CD8-positive, alpha-beta memory T cell (primary cell): ENCODE measurements at regions not wholly inside any gene's neighbourhood (a gene's known extent, or its start where the extent isn't known, plus 50 kb on each side); places are given as distances from the start of the nearest gene placed in this dataset.

Experiments
- CTCF ChIA-PET: fragments of 350-600 bp; sonication (Branson Sonifier 250); formaldehyde crosslinking; loops from one replicate; lab custom pipeline; 2021; ENCODE audit warnings: antibody characterized with exemption; lab: Charles Lee
- POLR2A ChIA-PET: fragments of 350-600 bp; sonication (Branson Sonifier 250); formaldehyde crosslinking; loops from one replicate; lab custom pipeline; 2021; ENCODE audit warnings: antibody characterized with exemption; lab: Charles Lee
- DNase-seq, 5 donors: peaks; one replicate each; pipeline versions ENCODE4 v3.0.0 to v3.0.0-alpha.2; 2020 to 2022; ENCODE audit warnings: mixed read lengths in 1 of 5
- H3K27ac ChIP-seq: one replicate; pipeline ENCODE4 v1.7.0; 2013; ENCODE audit warnings: low read depth, mild to moderate bottlenecking, low read length, moderate library complexity
- H3K27me3 ChIP-seq: 2 replicates; pipeline ENCODE4 v1.7.0; 2013; ENCODE audit warnings: low read length, mild to moderate bottlenecking; ENCODE audit not compliant: insufficient read depth, poor library complexity, severe bottlenecking
- H3K36me3 ChIP-seq: 2 replicates; pipeline ENCODE4 v1.7.0; 2013; ENCODE audit warnings: mild to moderate bottlenecking, low read length, moderate library complexity; ENCODE audit not compliant: insufficient read depth
- H3K4me1 ChIP-seq: 2 replicates; pipeline ENCODE4 v1.7.0; 2013; ENCODE audit warnings: mild to moderate bottlenecking, low read length, moderate library complexity; ENCODE audit not compliant: insufficient read depth
- H3K4me3 ChIP-seq: 2 replicates; pipeline ENCODE4 v1.7.0; 2013; ENCODE audit warnings: mild to moderate bottlenecking, low read length
- H3K9me3 ChIP-seq: 2 replicates; pipeline ENCODE4 v1.7.0; 2013; ENCODE audit warnings: mild to moderate bottlenecking, low read length
- H3K27ac Mint-ChIP-seq, 8 donors: one replicate each; pipeline ENCODE4 v1.8.0; 2020 to 2021; ENCODE audit warnings: mixed read lengths in 8 of 8, mild to moderate bottlenecking in 6 of 8, inconsistent platforms in 3 of 8, moderate library complexity in 3 of 8
- H3K27me3 Mint-ChIP-seq, 2 donors: one replicate each; pipeline ENCODE4 v1.8.0; 2020 to 2021; ENCODE audit warnings: mixed read lengths in 2 of 2, mild to moderate bottlenecking in 1 of 2, moderate library complexity in 1 of 2
- H3K36me3 Mint-ChIP-seq, 3 donors: one replicate each; pipeline ENCODE4 v1.8.0; 2020 to 2021; ENCODE audit warnings: mixed read lengths in 3 of 3, inconsistent platforms in 1 of 3, mild to moderate bottlenecking in 1 of 3
- H3K4me1 Mint-ChIP-seq, 3 donors: one replicate each; pipeline ENCODE4 v1.8.0; 2020 to 2021; ENCODE audit warnings: mixed read lengths in 3 of 3, inconsistent platforms in 1 of 3, mild to moderate bottlenecking in 1 of 3
- H3K4me3 Mint-ChIP-seq, 7 donors: one replicate each; pipeline ENCODE4 v1.8.0; 2020 to 2021; ENCODE audit warnings: mixed read lengths in 7 of 7, mild to moderate bottlenecking in 6 of 7, moderate library complexity in 4 of 7, inconsistent platforms in 2 of 7
- H3K9me3 Mint-ChIP-seq, 5 donors: one replicate each; pipeline ENCODE4 v1.8.0; 2020 to 2022; ENCODE audit warnings: mixed read lengths in 5 of 5, mild to moderate bottlenecking in 3 of 5, moderate library complexity in 2 of 5, inconsistent platforms in 1 of 5

GRCh38 chr2:234313558-234313957, 183.3 kb downstream of the ARL4C start:
- Mint-ChIP-seq H3K4me1 (peaks cover 21 to 43% (median 39%) of the 10 kb centered on the region in 3 donors), H3K36me3 (peaks cover 0 to 4% (median 2%) of the 10 kb centered on the region in 3 donors), H3K27ac (peak overlapping the region in 5 of 8 donors; percentile 18 to 84 (median 51)), H3K9me3 (no peaks in the 10 kb centered on the region), H3K27me3 (no peaks in the 10 kb centered on the region), H3K4me3 (peak overlapping the region in 1 of 7 donors; percentile 63)
- no peaks in the 10 kb centered on the region for H3K36me3 ChIP-seq
- H3K9me3 ChIP-seq, result no peaks in the 10 kb centered on the region
- no peaks in the 10 kb centered on the region for H3K27me3 ChIP-seq
- H3K27ac ChIP-seq, result no peak overlapping the region
- DNase-seq, result peak in 1 of 5 donors; percentile 28
- POLR2A ChIA-PET, result no interaction called here
- CTCF ChIA-PET, result interaction anchor here (1.3 kb wide), 1 partner anchor 34 kb away, joined by 3 read pairs; no protein-coding TSS in a partner anchor
- H3K4me3 ChIP-seq, result no peak overlapping the region
- H3K4me1 ChIP-seq, result peaks cover 26% of the 10 kb centered on the region

- ChIA-PET POLR2A (no interaction called here), CTCF (interaction anchor here (2.4 to 2.7 kb wide), 2 partner anchors 18 to 20 kb away, joined by 6 to 8 read pairs; no protein-coding TSS in a partner anchor)
- Mint-ChIP-seq H3K4me1 (peaks cover 34 to 62% (median 49%) of the 10 kb centered on the region in 3 donors), H3K27ac (peak overlapping the region in 6 of 8 donors; percentile 75 to 98 (median 90)), H3K36me3 (peaks cover 0 to 2% (median 0%) of the 10 kb centered on the region in 3 donors), H3K27me3 (no peaks in the 10 kb centered on the region), H3K9me3 (no peaks in the 10 kb centered on the region), H3K4me3 (no peak overlapping the region)
- Histone ChIP-seq H3K4me1 (peaks cover 33% of the 10 kb centered on the region), H3K9me3 (no peaks in the 10 kb centered on the region), H3K27me3 (no peaks in the 10 kb centered on the region), H3K4me3 (no peak overlapping the region), H3K27ac (no peak overlapping the region), H3K36me3 (no peaks in the 10 kb centered on the region)
- DNase-seq, result no peak
These were observed 186.7 kb downstream of the ARL4C start for GRCh38 chr2:234310166-234310565.

GRCh38 chr2:234309431-234309830, 187.4 kb downstream of the ARL4C start:
- Mint-ChIP-seq H3K4me3 (peak overlapping the region in 3 of 7 donors; percentile 40 to 48 (median 47)), H3K9me3 (no peaks in the 10 kb centered on the region), H3K4me1 (peaks cover 34 to 65% (median 49%) of the 10 kb centered on the region in 3 donors), H3K27ac (peak overlapping the region; percentile 77 to 99 (median 90)), H3K36me3 (peaks cover 0 to 2% (median 0%) of the 10 kb centered on the region in 3 donors), H3K27me3 (no peaks in the 10 kb centered on the region)
- H3K4me3 ChIP-seq, result peak overlapping the region; percentile 14
- H3K27me3 ChIP-seq, result no peaks in the 10 kb centered on the region
- H3K4me1 ChIP-seq, result peaks cover 33% of the 10 kb centered on the region
- ChIA-PET CTCF (interaction anchor here (0.9 to 2.7 kb wide), 3 partner anchors 17 to 26 kb away, joined by 3 to 8 read pairs (median 6); no protein-coding TSS in a partner anchor), POLR2A (interaction anchor here (1.1 kb wide), 1 partner anchor 17 kb away, joined by 3 read pairs; no protein-coding TSS in a partner anchor)
- DNase-seq, result no peak
- no peak overlapping the region for H3K27ac ChIP-seq
- H3K36me3 ChIP-seq, result no peaks in the 10 kb centered on the region
- no peaks in the 10 kb centered on the region for H3K9me3 ChIP-seq

- Histone ChIP-seq H3K4me1 (peaks cover 33% of the 10 kb centered on the region), H3K27me3 (no peaks in the 10 kb centered on the region), H3K36me3 (no peaks in the 10 kb centered on the region), H3K9me3 (no peaks in the 10 kb centered on the region), H3K4me3 (no peak overlapping the region), H3K27ac (peak overlapping the region; percentile 25)
- H3K36me3 Mint-ChIP-seq, result no peaks in the 10 kb centered on the region
- H3K27ac Mint-ChIP-seq, result peak overlapping the region; percentile 66 to 99 (median 90)
- DNase-seq, result peak; percentile 35 to 80 (median 72)
- ChIA-PET CTCF (interaction anchor here (0.9 to 2.7 kb wide), 3 partner anchors 16 to 27 kb away, joined by 3 to 8 read pairs (median 6); no protein-coding TSS in a partner anchor), POLR2A (interaction anchor here (1.1 kb wide), 1 partner anchor 16 kb away, joined by 3 read pairs; no protein-coding TSS in a partner anchor)
- no peaks in the 10 kb centered on the region for H3K9me3 Mint-ChIP-seq
- no peaks in the 10 kb centered on the region for H3K27me3 Mint-ChIP-seq
- peak overlapping the region in 6 of 7 donors; percentile 11 to 48 (median 36) for H3K4me3 Mint-ChIP-seq
- peaks cover 34 to 60% (median 43%) of the 10 kb centered on the region in 3 donors for H3K4me1 Mint-ChIP-seq
These were observed 188.1 kb downstream of the ARL4C start for GRCh38 chr2:234308813-234309195.

- no peaks in the 10 kb centered on the region for H3K9me3 Mint-ChIP-seq
- no peaks in the 10 kb centered on the region for H3K36me3 ChIP-seq
- peak overlapping the region; percentile 25 for H3K27ac ChIP-seq
- peaks cover 27% of the 10 kb centered on the region for H3K4me1 ChIP-seq
- POLR2A ChIA-PET, result interaction anchor here (1.1 kb wide), 1 partner anchor 15 kb away, joined by 3 read pairs; no protein-coding TSS in a partner anchor
- DNase-seq, result no peak
- no peaks in the 10 kb centered on the region for H3K27me3 Mint-ChIP-seq
- CTCF ChIA-PET, result interaction anchor here (1.2 to 2.4 kb wide), 2 partner anchors 16 to 25 kb away, joined by 3 to 8 read pairs; no protein-coding TSS in a partner anchor
- H3K4me3 Mint-ChIP-seq, result peak overlapping the region in 4 of 7 donors; percentile 11 to 48 (median 30)
- H3K4me3 ChIP-seq, result peak overlapping the region; percentile 5
- H3K4me1 Mint-ChIP-seq, result peaks cover 30 to 56% (median 37%) of the 10 kb centered on the region in 3 donors
- H3K27me3 ChIP-seq, result no peaks in the 10 kb centered on the region
- no peaks in the 10 kb centered on the region for H3K36me3 Mint-ChIP-seq
- H3K9me3 ChIP-seq, result no peaks in the 10 kb centered on the region
- peak overlapping the region; percentile 66 to 99 (median 90) for H3K27ac Mint-ChIP-seq
These were observed 188.6 kb downstream of the ARL4C start for GRCh38 chr2:234308073-234308812.

- no peak overlapping the region for H3K4me3 ChIP-seq
- Mint-ChIP-seq H3K27me3 (no peaks in the 10 kb centered on the region), H3K36me3 (no peaks in the 10 kb centered on the region), H3K9me3 (no peaks in the 10 kb centered on the region), H3K4me1 (peaks cover 32 to 60% (median 41%) of the 10 kb centered on the region in 3 donors), H3K4me3 (no peak overlapping the region), H3K27ac (peak overlapping the region in 5 of 8 donors; percentile 32 to 89 (median 50))
- no peak for DNase-seq
- no peak overlapping the region for H3K27ac ChIP-seq
- ChIA-PET CTCF (interaction anchor here (1.0 to 1.2 kb wide), 2 partner anchors 19 to 24 kb away, joined by 3 read pairs; no protein-coding TSS in a partner anchor), POLR2A (no interaction called here)
- H3K4me1 ChIP-seq, result peaks cover 26% of the 10 kb centered on the region
- H3K36me3 ChIP-seq, result no peaks in the 10 kb centered on the region
- no peaks in the 10 kb centered on the region for H3K27me3 ChIP-seq
- no peaks in the 10 kb centered on the region for H3K9me3 ChIP-seq
These were observed 189.4 kb downstream of the ARL4C start for GRCh38 chr2:234307322-234307961.

- Mint-ChIP-seq H3K9me3 (no peaks in the 10 kb centered on the region), H3K4me1 (peaks cover 33 to 63% (median 42%) of the 10 kb centered on the region in 3 donors), H3K4me3 (no peak overlapping the region), H3K27ac (peak overlapping the region in 6 of 8 donors; percentile 10 to 70 (median 54)), H3K36me3 (no peaks in the 10 kb centered on the region), H3K27me3 (no peaks in the 10 kb centered on the region)
- peaks cover 35% of the 10 kb centered on the region for H3K4me1 ChIP-seq
- CTCF ChIA-PET, result interaction anchor here (1.0 to 1.2 kb wide), 2 partner anchors 18 to 24 kb away, joined by 3 read pairs; no protein-coding TSS in a partner anchor
- H3K4me3 ChIP-seq, result no peak overlapping the region
- no peaks in the 10 kb centered on the region for H3K27me3 ChIP-seq
- POLR2A ChIA-PET, result no interaction called here
- no peaks in the 10 kb centered on the region for H3K9me3 ChIP-seq
- no peaks in the 10 kb centered on the region for H3K36me3 ChIP-seq
- DNase-seq, result no peak
- no peak overlapping the region for H3K27ac ChIP-seq
These were observed 190.3 kb downstream of the ARL4C start for GRCh38 chr2:234306426-234307173.
